Neuron (in vitro differentiated cells): ENCODE measurements at regions not wholly inside any gene's neighbourhood (a gene's known extent, or its start where the extent isn't known, plus 50 kb on each side); places are given as distances from the start of the nearest gene placed in this dataset.

Experiments used
- H2AFZ ChIP-seq: one replicate; pipeline ENCODE4 v1.6.1; 2013; ENCODE audit warnings: low read depth, mild to moderate bottlenecking, inconsistent platforms, low read length, moderate library complexity
- H3K27me3 ChIP-seq: one replicate; pipeline ENCODE4 v1.6.1; 2013; ENCODE audit warnings: low read length; ENCODE audit not compliant: insufficient read depth
- H3K36me3 ChIP-seq: one replicate; pipeline ENCODE4 v1.6.1; 2013; ENCODE audit warnings: low read length; ENCODE audit not compliant: insufficient read depth
- H3K4me1 ChIP-seq: one replicate; pipeline ENCODE4 v1.6.1; 2013; ENCODE audit warnings: low read length; ENCODE audit not compliant: insufficient read depth
- H3K4me3 ChIP-seq: 2 replicates; pipeline ENCODE4 v1.5.1; 2013; ENCODE audit warnings: mild to moderate bottlenecking, low read length, moderate library complexity
- H3K9me3 ChIP-seq: one replicate; pipeline ENCODE4 v1.6.1; 2013; ENCODE audit warnings: low read length

DNA sequence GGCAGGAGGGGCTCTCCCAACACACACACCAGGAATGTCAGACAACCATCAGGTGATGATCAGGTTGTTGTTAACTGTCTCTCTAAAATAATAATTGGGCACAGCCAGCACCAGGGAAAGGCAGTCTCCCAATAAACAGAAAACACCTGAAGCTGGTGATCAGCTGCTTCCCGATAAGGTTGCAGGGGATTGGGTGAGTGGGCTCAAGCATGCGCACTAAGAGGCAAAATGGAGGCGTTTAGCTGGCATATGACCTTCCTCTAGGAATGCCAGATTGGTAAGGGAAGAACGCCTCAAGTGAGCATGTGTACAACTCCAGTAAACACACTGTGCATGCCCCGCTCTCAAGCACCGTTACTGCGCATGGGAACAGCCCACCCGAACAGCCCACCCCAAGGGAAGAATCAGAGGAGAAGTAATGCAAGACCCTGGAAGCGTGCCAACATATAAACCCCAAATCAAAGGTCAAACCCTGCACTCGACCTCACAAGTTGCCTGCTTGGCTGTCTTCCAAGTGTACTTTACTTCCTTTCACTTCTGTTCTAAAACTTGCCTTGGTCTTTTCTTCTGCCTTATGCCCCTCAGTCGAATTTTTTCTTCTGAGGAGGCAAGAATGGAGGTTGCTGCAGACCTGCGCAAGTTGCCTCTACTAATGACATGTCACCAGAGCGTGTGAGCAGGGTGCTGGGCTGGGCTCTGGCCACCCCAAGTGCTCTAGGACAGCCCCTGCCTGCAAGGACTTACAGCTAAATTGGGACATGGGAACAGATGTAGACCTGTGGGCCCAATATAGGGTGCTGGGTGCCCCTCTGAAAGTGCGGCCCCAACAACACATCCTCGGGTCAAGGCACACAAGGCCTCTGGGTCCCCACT lies 200.8 kb downstream of the RHOU start:
- Histone ChIP-seq H3K27me3 (peaks cover 3% of the 10 kb centered on the region), H3K4me3 (no peak overlapping the region), H3K9me3 (no peaks in the 10 kb centered on the region), H3K4me1 (peaks cover 5% of the 10 kb centered on the region), H3K36me3 (no peaks in the 10 kb centered on the region), H2AFZ (no peak overlapping the region)

DNA sequence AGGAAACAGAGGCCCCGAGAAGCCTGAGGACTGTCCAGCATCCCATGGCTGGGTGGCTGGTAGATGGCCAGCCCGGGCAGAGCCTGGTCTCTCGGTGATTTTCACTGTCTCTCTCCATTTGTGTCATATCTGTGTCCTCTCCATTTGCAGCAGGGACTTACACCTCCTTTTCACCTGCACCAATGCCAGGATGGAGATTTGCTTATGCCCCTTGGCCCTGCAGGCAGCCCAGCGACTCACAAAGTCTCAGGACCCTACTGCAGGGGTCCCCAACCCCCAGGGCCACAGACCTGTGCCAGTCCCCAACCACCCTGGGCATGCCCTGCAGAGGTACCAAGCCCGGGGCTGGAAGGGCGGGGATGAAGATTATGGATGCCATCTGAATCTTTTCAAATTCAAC lies 201.6 kb downstream of the RHOU start:
- no peak overlapping the region for H2AFZ ChIP-seq
- peaks cover 3% of the 10 kb centered on the region for H3K27me3 ChIP-seq
- H3K36me3 ChIP-seq: no peaks in the 10 kb centered on the region
- no peak overlapping the region for H3K4me3 ChIP-seq
- no peaks in the 10 kb centered on the region for H3K9me3 ChIP-seq
- peaks cover 5% of the 10 kb centered on the region for H3K4me1 ChIP-seq

DNA sequence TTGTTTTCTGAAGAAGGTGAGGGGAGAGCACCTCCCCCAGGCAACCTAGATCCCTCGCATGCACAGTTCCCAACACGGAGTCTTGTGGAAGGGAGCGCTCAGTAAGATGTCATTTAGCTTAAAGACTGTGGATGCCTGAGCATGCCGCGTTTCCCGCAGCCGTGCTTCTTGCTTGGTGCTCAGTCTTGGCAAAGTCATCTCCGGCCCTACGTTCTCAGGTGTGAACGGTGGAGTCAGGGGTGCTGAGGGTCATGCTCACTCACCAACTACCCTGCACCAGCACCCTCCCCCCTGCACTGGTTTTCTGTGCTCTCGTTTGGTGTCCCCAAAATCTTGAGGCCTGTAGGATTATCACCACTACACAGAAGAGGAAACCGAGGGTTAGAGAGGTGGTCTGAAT lies 202.1 kb downstream of the RHOU start:
- Histone ChIP-seq H3K36me3 (no peaks in the 10 kb centered on the region), H3K4me1 (peaks cover 5% of the 10 kb centered on the region)

DNA sequence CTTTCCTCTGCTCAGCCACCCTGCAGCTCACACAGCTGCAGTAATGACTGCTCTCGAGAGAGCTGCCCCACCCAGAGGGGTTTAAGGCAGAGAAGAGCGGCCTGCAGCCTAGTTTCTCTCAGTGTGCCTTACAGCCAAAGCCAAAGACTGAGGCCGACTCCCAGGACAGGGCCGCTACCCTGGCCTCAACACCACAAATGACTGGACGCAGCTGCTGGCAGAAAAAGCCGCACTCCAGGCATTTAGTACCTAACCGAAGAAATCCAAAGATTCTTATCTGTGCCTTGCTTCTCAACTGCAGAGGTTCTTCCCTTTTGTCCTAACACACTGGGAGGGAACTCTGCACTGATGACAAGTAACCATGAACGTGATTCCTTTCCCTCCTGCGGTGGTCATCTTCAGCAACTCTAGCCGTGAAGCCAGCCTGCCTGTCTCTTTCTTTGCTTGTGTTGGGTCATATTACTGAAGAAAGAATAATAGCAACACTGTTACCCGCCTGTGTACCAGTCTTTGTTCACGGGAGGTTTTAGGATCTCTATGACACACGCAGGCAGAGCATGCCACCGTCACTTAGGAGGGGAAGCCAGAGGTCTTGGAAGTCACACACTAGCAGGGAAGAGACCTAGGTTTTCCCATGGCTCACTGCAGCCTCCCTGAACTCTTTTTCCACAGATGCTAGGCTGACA lies 202.7 kb downstream of the RHOU start:
- Histone ChIP-seq H3K4me1 (peaks cover 5% of the 10 kb centered on the region), H3K27me3 (peaks cover 3% of the 10 kb centered on the region), H3K4me3 (no peak overlapping the region), H3K9me3 (no peaks in the 10 kb centered on the region), H2AFZ (peak overlapping the region; percentile 21), H3K36me3 (no peaks in the 10 kb centered on the region)

More for the DNA sequence above, 202.1 kb downstream of the RHOU start:
- H2AFZ ChIP-seq: no peak overlapping the region
- no peak overlapping the region for H3K4me3 ChIP-seq
- H3K27me3 ChIP-seq: peaks cover 3% of the 10 kb centered on the region
- no peaks in the 10 kb centered on the region for H3K9me3 ChIP-seq

DNA sequence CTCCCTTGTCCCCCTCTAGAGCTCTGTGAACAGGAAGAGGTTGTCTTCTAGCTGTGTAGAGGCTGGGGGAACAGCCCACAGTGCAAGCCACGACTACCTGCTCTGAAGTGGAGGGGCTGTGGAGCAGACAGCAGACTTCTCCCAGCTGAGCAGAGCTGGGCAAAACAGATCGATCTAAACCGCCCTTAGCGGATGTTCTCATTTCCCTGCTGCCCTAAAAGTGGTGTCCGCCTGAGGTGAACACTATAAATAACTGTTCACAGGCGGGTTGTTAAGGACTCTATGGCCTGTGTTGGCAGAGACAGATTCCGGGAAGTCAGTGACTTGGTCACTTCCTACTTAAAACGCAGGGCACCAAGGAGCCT lies 203.2 kb downstream of the RHOU start:
- peaks cover 3% of the 10 kb centered on the region for H3K27me3 ChIP-seq
- no peak overlapping the region for H3K4me3 ChIP-seq
- no peak overlapping the region for H2AFZ ChIP-seq
- no peaks in the 10 kb centered on the region for H3K9me3 ChIP-seq
- peaks cover 5% of the 10 kb centered on the region for H3K4me1 ChIP-seq
- H3K36me3 ChIP-seq: no peaks in the 10 kb centered on the region

DNA sequence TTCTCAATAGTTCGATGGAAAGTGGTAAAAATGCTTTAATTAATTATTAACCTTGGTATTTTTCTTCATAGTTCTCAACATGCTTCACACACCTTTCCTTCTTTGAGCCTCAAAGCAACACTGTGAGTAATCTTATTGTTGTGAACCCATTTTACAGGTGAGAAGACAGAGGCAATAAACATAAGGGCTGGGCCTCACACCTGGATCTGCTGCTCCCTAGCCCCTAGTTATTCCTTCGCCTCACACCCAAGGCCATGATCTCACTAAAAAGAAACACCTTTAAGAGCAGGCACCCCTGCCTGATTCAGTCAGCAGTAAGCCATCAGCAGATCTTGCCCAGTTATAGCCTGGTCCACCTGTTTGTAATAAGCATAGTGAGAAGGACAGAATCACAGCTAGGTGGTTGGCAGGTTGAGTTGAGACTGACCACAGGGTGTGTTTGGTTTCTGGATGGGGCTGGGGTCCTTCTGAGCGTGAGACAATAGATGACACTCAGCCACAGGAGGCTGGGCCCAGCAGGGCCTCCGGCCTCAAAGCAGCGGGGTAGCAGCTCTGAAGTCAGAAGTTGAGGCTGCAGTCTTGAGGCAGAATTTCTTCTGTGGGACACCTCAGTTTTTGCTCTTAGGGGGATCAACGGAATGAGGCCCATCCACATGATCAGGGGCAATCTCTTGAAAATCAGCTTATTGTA lies 203.9 kb downstream of the RHOU start:
- H3K27me3 ChIP-seq: peaks cover 3% of the 10 kb centered on the region
- H3K9me3 ChIP-seq: no peaks in the 10 kb centered on the region
- no peak overlapping the region for H2AFZ ChIP-seq
- peaks cover 5% of the 10 kb centered on the region for H3K4me1 ChIP-seq
- H3K4me3 ChIP-seq: no peak overlapping the region
- no peaks in the 10 kb centered on the region for H3K36me3 ChIP-seq

DNA sequence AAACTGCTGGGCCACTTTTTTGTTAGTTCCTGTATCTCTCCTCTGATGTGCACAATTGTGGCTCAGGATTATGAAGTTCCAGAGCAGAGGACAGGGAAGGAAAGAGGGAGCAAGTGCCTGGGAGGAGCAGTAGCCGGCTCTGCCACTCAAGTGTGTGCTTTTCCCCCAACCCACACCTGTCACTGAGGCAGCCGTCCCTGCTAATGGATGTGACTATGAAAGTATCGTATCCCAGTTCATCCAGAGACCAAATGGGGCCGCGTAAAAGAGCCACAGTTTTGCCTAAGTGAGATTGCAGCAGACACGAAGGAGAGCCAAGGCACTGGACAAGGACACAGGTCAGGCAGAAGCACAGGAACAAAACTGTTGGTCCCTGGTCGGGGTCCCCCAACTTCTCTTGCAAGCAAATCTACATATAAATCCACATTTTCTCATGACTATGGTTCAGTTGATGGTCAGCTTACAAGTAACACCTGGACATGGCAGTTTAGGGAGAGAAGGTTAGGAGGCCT lies 204.7 kb downstream of the RHOU start:
- Histone ChIP-seq H2AFZ (no peak overlapping the region), H3K4me3 (no peak overlapping the region), H3K27me3 (peaks cover 3% of the 10 kb centered on the region), H3K9me3 (no peaks in the 10 kb centered on the region), H3K4me1 (peaks cover 5% of the 10 kb centered on the region), H3K36me3 (no peaks in the 10 kb centered on the region)

DNA sequence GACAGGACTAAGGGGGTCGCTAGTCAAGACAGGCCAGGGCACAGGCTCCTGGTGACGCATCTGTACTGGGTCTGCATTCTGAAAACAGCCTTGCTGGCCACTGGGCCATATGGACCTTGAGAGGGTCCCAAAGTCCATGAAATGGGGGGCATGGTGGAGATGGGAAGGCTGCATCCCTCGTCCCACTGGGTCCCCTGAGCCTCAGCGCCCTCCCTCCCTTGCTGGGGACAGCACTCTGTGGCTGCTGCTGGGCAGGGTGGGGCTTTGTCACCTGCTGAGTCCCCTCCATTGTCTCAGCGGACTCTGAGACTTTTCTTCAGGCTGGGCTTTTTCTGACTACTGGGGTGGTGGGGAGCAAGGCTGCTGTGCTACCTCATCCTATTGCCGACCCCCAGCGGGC lies 205.2 kb downstream of the RHOU start:
- Histone ChIP-seq H3K36me3 (no peaks in the 10 kb centered on the region), H3K27me3 (peaks cover 3% of the 10 kb centered on the region), H3K4me1 (peaks cover 5% of the 10 kb centered on the region), H3K9me3 (no peaks in the 10 kb centered on the region), H2AFZ (no peak overlapping the region), H3K4me3 (no peak overlapping the region)

DNA sequence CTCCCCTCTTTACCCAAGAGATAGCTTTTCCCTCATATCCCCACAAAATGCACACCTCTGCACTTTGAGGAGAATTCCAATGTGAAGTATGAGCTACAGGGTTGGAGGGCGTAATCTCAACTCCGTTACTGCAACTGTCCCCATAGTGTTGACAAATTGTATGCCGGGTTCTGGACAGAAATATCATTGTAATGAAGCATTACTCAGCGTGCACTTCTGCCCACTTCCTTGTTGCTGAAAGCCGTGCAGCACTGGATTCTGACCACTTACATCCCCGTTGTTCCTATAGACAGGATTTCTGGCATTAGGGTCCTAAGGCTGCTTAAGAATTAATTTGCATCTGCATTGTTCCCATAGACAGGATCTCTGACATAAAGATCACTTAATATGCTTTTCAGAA lies 205.6 kb downstream of the RHOU start:
- H3K4me3 ChIP-seq: no peak overlapping the region
- peaks cover 3% of the 10 kb centered on the region for H3K27me3 ChIP-seq
- no peak overlapping the region for H2AFZ ChIP-seq
- no peaks in the 10 kb centered on the region for H3K36me3 ChIP-seq
- no peaks in the 10 kb centered on the region for H3K9me3 ChIP-seq
- peaks cover 5% of the 10 kb centered on the region for H3K4me1 ChIP-seq

DNA sequence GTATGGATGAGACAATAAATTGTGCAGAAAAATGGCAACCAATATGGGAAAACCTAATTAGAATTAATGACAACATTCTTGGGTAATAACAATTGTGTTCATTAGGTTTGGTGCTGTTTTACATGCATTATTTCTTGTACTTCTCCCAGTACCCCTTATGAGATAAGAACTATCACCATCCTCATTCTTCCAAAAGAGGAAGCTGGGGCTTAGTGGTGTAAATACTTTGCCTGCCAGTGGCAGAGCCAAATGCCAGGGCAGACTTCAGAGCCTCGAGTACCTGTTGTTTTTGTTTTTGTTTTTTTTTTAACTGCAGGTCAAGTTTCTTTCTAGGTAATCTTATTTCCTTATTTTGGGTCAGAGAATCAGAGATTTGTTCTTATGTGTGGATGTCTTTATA lies 206.4 kb downstream of the RHOU start:
- no peaks in the 10 kb centered on the region for H3K9me3 ChIP-seq
- no peak overlapping the region for H2AFZ ChIP-seq
- no peaks in the 10 kb centered on the region for H3K36me3 ChIP-seq
- H3K4me3 ChIP-seq: no peak overlapping the region
- peaks cover 5% of the 10 kb centered on the region for H3K4me1 ChIP-seq
- no peaks in the 10 kb centered on the region for H3K27me3 ChIP-seq

DNA sequence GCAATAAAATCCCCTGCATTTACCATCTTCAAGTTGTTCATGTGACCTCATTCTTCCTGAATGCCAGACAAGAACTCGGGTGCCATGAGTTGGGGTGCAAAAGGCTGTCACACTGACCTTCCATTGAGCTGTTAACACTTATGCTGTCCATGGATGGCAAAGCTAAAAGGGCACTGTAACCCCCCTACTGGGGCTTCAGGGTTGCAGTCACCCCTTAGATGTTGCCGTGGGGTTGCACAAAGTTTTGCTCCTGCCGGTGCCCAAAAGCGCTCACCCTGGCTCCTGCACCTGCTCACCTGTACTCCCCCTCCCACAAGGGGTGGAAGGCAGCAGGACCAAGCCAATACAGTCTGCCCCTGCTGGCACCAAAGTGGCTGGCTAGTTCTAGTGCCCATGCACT lies 208.2 kb downstream of the RHOU start:
- Histone ChIP-seq H3K27me3 (no peaks in the 10 kb centered on the region), H3K36me3 (no peaks in the 10 kb centered on the region), H2AFZ (no peak overlapping the region), H3K4me3 (no peak overlapping the region), H3K9me3 (no peaks in the 10 kb centered on the region), H3K4me1 (no peaks in the 10 kb centered on the region)

DNA sequence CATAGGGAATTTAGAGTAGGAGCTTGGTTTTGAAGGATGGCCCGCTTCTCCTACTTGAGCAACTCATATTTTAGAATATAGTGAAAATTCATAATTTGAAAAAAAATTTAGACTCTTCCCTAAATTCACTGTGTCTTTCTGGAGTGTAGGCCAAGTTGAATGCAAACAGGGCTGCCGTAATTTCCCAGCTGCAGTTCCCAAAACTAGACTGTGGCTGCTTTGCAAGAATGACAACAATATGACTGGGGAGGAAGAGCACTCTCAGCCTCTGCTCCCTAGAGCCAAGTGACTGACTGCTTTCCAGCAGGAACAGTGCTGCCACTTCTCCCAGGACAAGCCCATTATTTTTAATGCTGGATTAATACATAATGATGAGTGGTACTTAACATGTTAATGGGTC lies 209.0 kb downstream of the RHOU start:
- Histone ChIP-seq H3K9me3 (no peaks in the 10 kb centered on the region), H3K4me3 (no peak overlapping the region), H3K36me3 (no peaks in the 10 kb centered on the region), H3K27me3 (no peaks in the 10 kb centered on the region), H2AFZ (no peak overlapping the region), H3K4me1 (no peaks in the 10 kb centered on the region)

DNA sequence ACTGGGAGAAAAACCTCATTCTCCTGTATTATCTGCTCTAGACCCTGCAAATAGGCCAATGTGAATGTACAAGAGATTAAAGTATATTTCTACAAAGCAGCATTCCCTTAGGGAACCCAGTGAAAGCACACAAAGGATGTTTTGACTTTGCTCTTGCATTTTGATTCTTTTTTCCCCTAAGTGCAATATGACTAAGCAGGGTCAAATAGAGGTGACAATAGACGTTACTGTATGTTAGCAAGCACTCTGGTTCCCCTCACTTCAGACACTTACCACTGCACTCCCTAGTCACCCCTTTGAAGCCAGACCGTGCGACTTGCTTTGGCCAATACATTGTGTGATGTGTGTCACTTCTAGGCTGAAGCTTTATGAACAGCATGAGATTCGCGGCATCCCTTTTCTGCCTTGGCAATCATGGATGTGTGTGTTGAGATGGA lies 209.7 kb downstream of the RHOU start:
- H3K4me3 ChIP-seq: no peak overlapping the region
- H3K9me3 ChIP-seq: no peaks in the 10 kb centered on the region
- H3K4me1 ChIP-seq: no peaks in the 10 kb centered on the region
- no peaks in the 10 kb centered on the region for H3K27me3 ChIP-seq
- no peak overlapping the region for H2AFZ ChIP-seq
- no peaks in the 10 kb centered on the region for H3K36me3 ChIP-seq
